Coronary artery (tissue), 2 donors: ENCODE measurements at regions not wholly inside any gene's neighbourhood (a gene's known extent, or its start where the extent isn't known, plus 50 kb on each side); places are given as distances from the start of the nearest gene placed in this dataset.
"Not testable (repeated sequence)": the region's sequence is repeated elsewhere in the genome, so short reads cannot be mapped to it uniquely, and the experiment has no call there.

ENCODE experiments used
- DNase-seq: peaks from one replicate; pipeline ENCODE4 v3.0.0-alpha.2; 2017; ENCODE audit warnings: low spot score
- H3K27ac ChIP-seq, 2 donors: fragments of 200-600 bp; sonication (generic); one replicate each; pipeline ENCODE4 v1.5.1; 2016 to 2019
- H3K4me3 ChIP-seq: fragments of 200-600 bp; sonication (generic); 2 replicates; pipeline ENCODE4 v1.5.1; 2016; ENCODE audit warnings: mild to moderate bottlenecking, moderate library complexity
- CTCF ChIP-seq: fragments of 200-600 bp; sonication (generic); IDR thresholded peaks from one replicate; pipeline ENCODE4 v1.5.1; 2019; ENCODE audit warnings: antibody characterized with exemption

- no peak for DNase-seq
- no peak overlapping the region for H3K27ac ChIP-seq
- TF ChIP-seq CTCF, result no peak
- H3K4me3 ChIP-seq, result no peak overlapping the region
Measured at GRCh38 chr1:221530791-221531190, 211.1 kb downstream of the DUSP10 start.

- no peak for DNase-seq
- no peak overlapping the region for H3K27ac ChIP-seq
- no peak for TF ChIP-seq CTCF
- no peak overlapping the region for H3K4me3 ChIP-seq
Measured at GRCh38 chr1:221532071-221532773, 209.7 kb downstream of the DUSP10 start.

GRCh38 chr1:221541296-221541695 is 200.6 kb downstream of the DUSP10 start:
- TF ChIP-seq CTCF, result no peak
- H3K4me3 ChIP-seq, result no peak overlapping the region
- no peak overlapping the region for H3K27ac ChIP-seq
- no peak for DNase-seq

GRCh38 chr1:221543529-221544120 is 198.3 kb downstream of the DUSP10 start:
- TF ChIP-seq CTCF, result no peak
- H3K4me3 ChIP-seq, result no peak overlapping the region
- DNase-seq, result no peak
- H3K27ac ChIP-seq, result no peak overlapping the region

- no peak overlapping the region for H3K4me3 ChIP-seq
- no peak for TF ChIP-seq CTCF
- no peak for DNase-seq
- no peak overlapping the region for H3K27ac ChIP-seq
Measured at GRCh38 chr1:221548942-221549341, 192.9 kb downstream of the DUSP10 start.

GRCh38 chr1:221549815-221550214 is 192.1 kb downstream of the DUSP10 start:
- Histone ChIP-seq H3K4me3 (no peak overlapping the region), H3K27ac (no peak overlapping the region)
- TF ChIP-seq CTCF, result no peak
- no peak for DNase-seq

GRCh38 chr1:221552792-221553191 is 189.1 kb downstream of the DUSP10 start:
- H3K4me3 ChIP-seq, H3K27ac ChIP-seq, DNase-seq: not testable (repeated sequence)
